Glutamatergic neuron (in vitro differentiated cells): ENCODE measurements at regions not wholly inside any gene's neighbourhood (a gene's known extent, or its start where the extent isn't known, plus 50 kb on each side); places are given as distances from the start of the nearest gene placed in this dataset.
A peak's percentile ranks its signal among the peaks of the same experiment; 100 is the strongest.

ENCODE experiments used
- DNase-seq: peaks from one replicate; pipeline ENCODE4 v3.0.0; 2022
- H3K27ac Mint-ChIP-seq: one replicate; pipeline ENCODE4 v1.8.0; 2020; ENCODE audit warnings: mild to moderate bottlenecking, mixed read lengths, inconsistent platforms; ENCODE audit not compliant: unreplicated experiment
- H3K27me3 Mint-ChIP-seq: one replicate; pipeline ENCODE4 v1.8.0; 2020; ENCODE audit warnings: mild to moderate bottlenecking, moderate library complexity, mixed read lengths, inconsistent platforms; ENCODE audit not compliant: unreplicated experiment
- H3K36me3 Mint-ChIP-seq: one replicate; pipeline ENCODE4 v1.8.0; 2020; ENCODE audit warnings: mild to moderate bottlenecking, mixed read lengths, inconsistent platforms; ENCODE audit not compliant: unreplicated experiment
- H3K4me1 Mint-ChIP-seq: one replicate; pipeline ENCODE4 v1.8.0; 2020; ENCODE audit warnings: mild to moderate bottlenecking, low read depth, mixed read lengths, inconsistent platforms; ENCODE audit not compliant: unreplicated experiment
- H3K4me3 Mint-ChIP-seq: one replicate; pipeline ENCODE4 v1.8.0; 2020; ENCODE audit warnings: mild to moderate bottlenecking, mixed read lengths, inconsistent platforms; ENCODE audit not compliant: unreplicated experiment
- H3K9me3 Mint-ChIP-seq: one replicate; pipeline ENCODE4 v1.8.0; 2020; ENCODE audit warnings: mild to moderate bottlenecking, moderate library complexity, mixed read lengths, inconsistent platforms; ENCODE audit not compliant: unreplicated experiment
- CTCF ChIP-seq: fragments of 200-600 bp; sonication (generic); IDR thresholded peaks from one replicate; pipeline ENCODE4 v1.5.0; 2021; ENCODE audit not compliant: partially characterized antibody, unreplicated experiment

- no peak for DNase-seq
- Mint-ChIP-seq H3K9me3 (peaks cover 5% of the 10 kb centered on the region), H3K4me1 (peaks cover 34% of the 10 kb centered on the region), H3K27ac (no peak overlapping the region), H3K27me3 (peaks cover 1% of the 10 kb centered on the region), H3K36me3 (no peaks in the 10 kb centered on the region), H3K4me3 (no peak overlapping the region)
- no peak for TF ChIP-seq CTCF
Observed at GRCh38 chr13:59494151-59494550, 669.6 kb downstream of the DIAPH3 start.

- Mint-ChIP-seq H3K4me1 (peaks cover 34% of the 10 kb centered on the region), H3K27me3 (peaks cover 1% of the 10 kb centered on the region), H3K36me3 (no peaks in the 10 kb centered on the region), H3K4me3 (no peak overlapping the region), H3K27ac (no peak overlapping the region), H3K9me3 (peaks cover 5% of the 10 kb centered on the region)
- DNase-seq: no peak
- no peak for TF ChIP-seq CTCF
Observed at GRCh38 chr13:59494560-59494970, 669.2 kb downstream of the DIAPH3 start.

GRCh38 chr13:59495299-59495698 lies 668.4 kb downstream of the DIAPH3 start:
- TF ChIP-seq CTCF: no peak
- peaks cover 34% of the 10 kb centered on the region for H3K4me1 Mint-ChIP-seq
- peaks cover 1% of the 10 kb centered on the region for H3K27me3 Mint-ChIP-seq
- H3K9me3 Mint-ChIP-seq: peaks cover 5% of the 10 kb centered on the region
- DNase-seq: no peak
- H3K4me3 Mint-ChIP-seq: no peak overlapping the region
- H3K36me3 Mint-ChIP-seq: no peaks in the 10 kb centered on the region
- no peak overlapping the region for H3K27ac Mint-ChIP-seq

- TF ChIP-seq CTCF: no peak
- Mint-ChIP-seq H3K9me3 (peaks cover 5% of the 10 kb centered on the region), H3K4me3 (peak overlapping the region; percentile 60), H3K36me3 (no peaks in the 10 kb centered on the region), H3K4me1 (peaks cover 34% of the 10 kb centered on the region), H3K27me3 (peaks cover 1% of the 10 kb centered on the region), H3K27ac (peak overlapping the region; percentile 83)
- DNase-seq: peak; percentile 41
Observed at GRCh38 chr13:59495936-59496512, 667.7 kb downstream of the DIAPH3 start.

- Mint-ChIP-seq H3K9me3 (peaks cover 5% of the 10 kb centered on the region), H3K4me1 (peaks cover 34% of the 10 kb centered on the region)
- DNase-seq: no peak
Observed at GRCh38 chr13:59497621-59498247, 666.0 kb downstream of the DIAPH3 start.

More at GRCh38 chr13:59497621-59498247, 666.0 kb downstream of the DIAPH3 start:
- Mint-ChIP-seq H3K36me3 (no peaks in the 10 kb centered on the region), H3K27ac (no peak overlapping the region), H3K27me3 (peaks cover 1% of the 10 kb centered on the region), H3K4me3 (no peak overlapping the region)
- TF ChIP-seq CTCF: no peak
